ENCODE measurements at regions not wholly inside any gene's neighbourhood (a gene's known extent, or its start where the extent isn't known, plus 50 kb on each side); places are given as distances from the start of the nearest gene placed in this dataset.

GRCh38 chr7:84462259-84462658 is 267.7 kb upstream of the SEMA3A start:
- Mint-ChIP-seq H3K9me3 (peaks cover 3% of the 10 kb centered on the region), H3K36me3 (no peaks in the 10 kb centered on the region), H3K4me1 (peaks cover 4% of the 10 kb centered on the region), H3K4me3 (no peak overlapping the region), H3K27me3 (ENCODE audit: low read depth) (no peaks in the 10 kb centered on the region), H3K27ac (no peak overlapping the region)
- no peak for TF ChIP-seq CTCF (IDR thresholded peaks at IDR 0.05; ENCODE audit: unreplicated experiment)
- DNase-seq (ENCODE audit: low spot score in 2 of 2, unreplicated experiment in 2 of 2): no peak

GRCh38 chr7:84461093-84461492 is 266.5 kb upstream of the SEMA3A start:
- Mint-ChIP-seq H3K4me1 (peaks cover 4% of the 10 kb centered on the region), H3K36me3 (no peaks in the 10 kb centered on the region), H3K27me3 (ENCODE audit: low read depth) (no peaks in the 10 kb centered on the region), H3K9me3 (no peaks in the 10 kb centered on the region), H3K27ac (no peak overlapping the region), H3K4me3 (no peak overlapping the region)
- TF ChIP-seq CTCF (IDR thresholded peaks at IDR 0.05; ENCODE audit: unreplicated experiment): no peak
- DNase-seq (ENCODE audit: low spot score in 2 of 2, unreplicated experiment in 2 of 2): no peak

GRCh38 chr7:84455788-84456187 is 261.2 kb upstream of the SEMA3A start:
- peaks cover 2% of the 10 kb centered on the region for H3K9me3 Mint-ChIP-seq
- H3K27me3 Mint-ChIP-seq (ENCODE audit: low read depth): no peaks in the 10 kb centered on the region
- H3K36me3 Mint-ChIP-seq: no peaks in the 10 kb centered on the region
- no peak overlapping the region for H3K27ac Mint-ChIP-seq
- peaks cover 3% of the 10 kb centered on the region for H3K4me1 Mint-ChIP-seq
- no peak for TF ChIP-seq CTCF (IDR thresholded peaks at IDR 0.05; ENCODE audit: unreplicated experiment)
- DNase-seq (ENCODE audit: low spot score in 2 of 2, unreplicated experiment in 2 of 2): no peak
- no peak overlapping the region for H3K4me3 Mint-ChIP-seq

GRCh38 chr7:84454174-84454959 is 259.8 kb upstream of the SEMA3A start:
- Mint-ChIP-seq H3K27ac (no peak overlapping the region), H3K36me3 (no peaks in the 10 kb centered on the region), H3K27me3 (ENCODE audit: low read depth) (no peaks in the 10 kb centered on the region), H3K4me3 (no peak overlapping the region), H3K9me3 (peaks cover 16% of the 10 kb centered on the region), H3K4me1 (peaks cover 3% of the 10 kb centered on the region)
- no peak for DNase-seq (ENCODE audit: low spot score in 2 of 2, unreplicated experiment in 2 of 2)
- TF ChIP-seq CTCF (IDR thresholded peaks at IDR 0.05; ENCODE audit: unreplicated experiment): no peak

- no peak for DNase-seq (ENCODE audit: low spot score in 2 of 2, unreplicated experiment in 2 of 2)
- Mint-ChIP-seq H3K4me1 (peaks cover 3% of the 10 kb centered on the region), H3K9me3 (peaks cover 21% of the 10 kb centered on the region), H3K4me3 (no peak overlapping the region), H3K36me3 (no peaks in the 10 kb centered on the region), H3K27ac (no peak overlapping the region), H3K27me3 (ENCODE audit: low read depth) (no peaks in the 10 kb centered on the region)
- TF ChIP-seq CTCF (IDR thresholded peaks at IDR 0.05; ENCODE audit: unreplicated experiment): no peak
Observed at GRCh38 chr7:84452618-84453017, 258.0 kb upstream of the SEMA3A start.

Data from mesothelial cell of epicardium (in vitro differentiated cells).